HL-60 (cell line): ENCODE measurements at regions not wholly inside any gene's neighbourhood (a gene's known extent, or its start where the extent isn't known, plus 50 kb on each side); places are given as distances from the start of the nearest gene placed in this dataset.

Experiments
- DNase-seq, 2 experiments: peaks; one replicate each; pipeline ENCODE4 v3.0.0-alpha.2; 2010 to 2020; ENCODE audit warnings: low read depth in 1 of 2, low spot score in 1 of 2
- H3K27ac ChIP-seq: fragments of 250-450 bp; sonication (Bioruptor Pico); replicated peaks from 2 replicates; pipeline ENCODE4 v1.5.1; 2020; ENCODE audit warnings: mild to moderate bottlenecking, moderate library complexity
- H3K27me3 ChIP-seq: fragments of 250-450 bp; sonication (Bioruptor Pico); 2 replicates; pipeline ENCODE4 v1.5.1; 2021; ENCODE audit warnings: mild to moderate bottlenecking, moderate library complexity; ENCODE audit not compliant: insufficient read depth, poor library complexity, severe bottlenecking
- H3K4me3 ChIP-seq: replicated peaks from 2 replicates; pipeline ENCODE4 v1.5.1; 2011; ENCODE audit warnings: mild to moderate bottlenecking, control low read depth, low read length; ENCODE audit not compliant: insufficient read depth
- GABPA ChIP-seq: IDR thresholded peaks from 2 replicates; pipeline ENCODE4 v1.6.1; 2012; ENCODE audit warnings: low read depth
- POLR2AphosphoS5 ChIP-seq: IDR thresholded peaks from 2 replicates; pipeline ENCODE4 v1.6.1; 2012; ENCODE audit warnings: low read depth
- REST ChIP-seq: IDR thresholded peaks from 2 replicates; pipeline ENCODE4 v1.6.1; 2012; ENCODE audit warnings: low read depth; ENCODE audit not compliant: insufficient replicate concordance
- SPI1 ChIP-seq: IDR thresholded peaks from 2 replicates; pipeline ENCODE4 v1.6.1; 2012; ENCODE audit warnings: low read depth, mild to moderate bottlenecking, borderline replicate concordance
- TF ChIP-seq, protein P1 (sequence below): IDR thresholded peaks from one replicate; pipeline ENCODE4 v1.5.1; 2011; ENCODE audit warnings: low read length, control low read depth, inconsistent platforms; ENCODE audit not compliant: insufficient read depth

DNA sequence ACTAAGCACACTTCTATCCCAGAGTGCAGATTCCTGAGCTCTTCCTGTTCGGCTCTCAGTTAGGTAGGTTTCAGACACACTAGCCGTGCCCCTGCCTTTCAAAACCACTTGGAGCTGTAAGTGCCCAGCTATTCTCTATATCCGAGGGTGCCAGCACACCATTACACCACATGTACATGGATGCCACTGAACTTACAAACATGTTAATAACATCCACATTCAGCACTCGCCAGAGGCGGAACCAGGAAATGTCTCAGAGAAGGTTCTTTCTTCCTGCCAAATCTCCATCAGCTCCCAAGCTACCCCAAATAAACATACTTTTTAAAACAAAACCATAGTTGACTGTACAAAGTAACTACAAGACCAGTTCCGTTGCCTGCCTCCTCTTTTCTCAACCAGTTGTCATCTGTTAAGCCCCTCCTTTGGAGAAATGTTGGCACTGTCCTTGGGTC is 78.4 kb upstream of the CTTNBP2NL start:
- TF ChIP-seq POLR2AphosphoS5 = no peak
- TF ChIP-seq SPI1 = no peak
- no peak overlapping the region for H3K4me3 ChIP-seq
- DNase-seq = no peak
- no peak overlapping the region for H3K27ac ChIP-seq
- H3K27me3 ChIP-seq = no peaks in the 10 kb centered on the region

DNA sequence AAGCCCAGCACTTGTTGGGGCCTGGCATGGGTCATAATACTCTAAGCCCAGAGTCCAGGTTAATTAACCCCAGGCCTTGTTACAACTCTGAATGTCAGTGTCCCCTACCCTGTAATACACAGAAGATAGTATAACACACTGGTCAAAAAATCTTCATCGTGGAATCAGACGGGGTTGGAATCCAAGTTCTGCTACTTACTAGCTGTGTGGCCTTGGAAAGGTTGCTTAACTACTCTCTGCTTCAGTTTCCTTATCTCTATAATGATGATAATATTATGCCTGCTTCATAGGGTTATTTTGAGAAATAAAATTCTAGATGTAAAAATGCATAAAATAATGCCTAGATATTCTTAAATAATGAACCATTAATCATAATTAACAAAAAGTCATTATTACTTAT is 77.8 kb upstream of the CTTNBP2NL start:
- DNase-seq = no peak
- Histone ChIP-seq H3K27ac (no peak overlapping the region), H3K27me3 (peaks cover 2% of the 10 kb centered on the region), H3K4me3 (no peak overlapping the region)
- TF ChIP-seq REST (no peak), SPI1 (no peak), POLR2AphosphoS5 (no peak), GABPA (no peak)
- TF ChIP-seq, protein P1, sequence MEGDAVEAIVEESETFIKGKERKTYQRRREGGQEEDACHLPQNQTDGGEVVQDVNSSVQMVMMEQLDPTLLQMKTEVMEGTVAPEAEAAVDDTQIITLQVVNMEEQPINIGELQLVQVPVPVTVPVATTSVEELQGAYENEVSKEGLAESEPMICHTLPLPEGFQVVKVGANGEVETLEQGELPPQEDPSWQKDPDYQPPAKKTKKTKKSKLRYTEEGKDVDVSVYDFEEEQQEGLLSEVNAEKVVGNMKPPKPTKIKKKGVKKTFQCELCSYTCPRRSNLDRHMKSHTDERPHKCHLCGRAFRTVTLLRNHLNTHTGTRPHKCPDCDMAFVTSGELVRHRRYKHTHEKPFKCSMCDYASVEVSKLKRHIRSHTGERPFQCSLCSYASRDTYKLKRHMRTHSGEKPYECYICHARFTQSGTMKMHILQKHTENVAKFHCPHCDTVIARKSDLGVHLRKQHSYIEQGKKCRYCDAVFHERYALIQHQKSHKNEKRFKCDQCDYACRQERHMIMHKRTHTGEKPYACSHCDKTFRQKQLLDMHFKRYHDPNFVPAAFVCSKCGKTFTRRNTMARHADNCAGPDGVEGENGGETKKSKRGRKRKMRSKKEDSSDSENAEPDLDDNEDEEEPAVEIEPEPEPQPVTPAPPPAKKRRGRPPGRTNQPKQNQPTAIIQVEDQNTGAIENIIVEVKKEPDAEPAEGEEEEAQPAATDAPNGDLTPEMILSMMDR = no peak

GRCh38 chr1:112318698-112319370 is 77.2 kb upstream of the CTTNBP2NL start:
- TF ChIP-seq POLR2AphosphoS5 (no peak), SPI1 (no peak), GABPA (no peak), REST (no peak)
- TF ChIP-seq, protein P1 = no peak
- Histone ChIP-seq H3K27me3 (peaks cover 2% of the 10 kb centered on the region), H3K27ac (no peak overlapping the region), H3K4me3 (no peak overlapping the region)
- DNase-seq = no peak

DNA sequence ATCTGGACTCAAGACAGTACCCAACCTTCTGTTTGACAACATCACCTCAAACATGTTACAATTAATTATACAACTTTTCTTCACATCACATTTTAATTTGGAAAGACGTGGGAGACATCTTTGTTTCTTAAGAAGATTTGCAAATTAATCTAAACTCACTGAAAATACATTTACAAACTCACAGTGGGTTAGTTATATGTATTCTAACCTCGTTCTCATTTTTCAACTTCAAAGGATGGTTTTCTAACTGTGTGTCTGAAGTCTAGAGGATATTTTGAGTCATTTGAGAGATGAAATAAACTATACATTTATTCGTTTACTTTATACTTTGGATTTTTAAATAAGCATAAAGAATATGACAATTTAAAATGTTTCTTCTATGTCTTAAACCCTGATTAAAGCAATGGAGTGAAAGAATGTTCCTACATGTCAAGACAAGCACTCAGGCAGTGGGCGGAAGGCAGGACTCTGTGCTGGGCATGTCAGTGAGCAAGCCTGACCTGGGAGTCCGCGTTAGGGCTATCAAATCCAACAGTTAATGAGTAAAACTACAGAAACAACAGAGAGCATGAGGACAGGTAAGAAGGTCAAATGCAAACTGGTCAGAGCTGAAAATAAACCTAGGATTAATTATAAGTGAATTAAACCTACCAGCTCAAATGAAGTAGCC is 76.5 kb upstream of the CTTNBP2NL start:
- peaks cover 2% of the 10 kb centered on the region for H3K27me3 ChIP-seq

More for the DNA sequence above, 76.5 kb upstream of the CTTNBP2NL start:
- no peak for DNase-seq
- Histone ChIP-seq H3K27ac (no peak overlapping the region), H3K4me3 (no peak overlapping the region)
- TF ChIP-seq SPI1 = no peak
- TF ChIP-seq REST = no peak
- no peak for TF ChIP-seq GABPA
- TF ChIP-seq, protein P1 = no peak
- no peak for TF ChIP-seq POLR2AphosphoS5
